ENCODE measurements at regions not wholly inside any gene's neighbourhood (a gene's known extent, or its start where the extent isn't known, plus 50 kb on each side); places are given as distances from the start of the nearest gene placed in this dataset.
"Not testable (repeated sequence)": the region's sequence is repeated elsewhere in the genome, so short reads cannot be mapped to it uniquely, and the experiment has no call there.

DNA sequence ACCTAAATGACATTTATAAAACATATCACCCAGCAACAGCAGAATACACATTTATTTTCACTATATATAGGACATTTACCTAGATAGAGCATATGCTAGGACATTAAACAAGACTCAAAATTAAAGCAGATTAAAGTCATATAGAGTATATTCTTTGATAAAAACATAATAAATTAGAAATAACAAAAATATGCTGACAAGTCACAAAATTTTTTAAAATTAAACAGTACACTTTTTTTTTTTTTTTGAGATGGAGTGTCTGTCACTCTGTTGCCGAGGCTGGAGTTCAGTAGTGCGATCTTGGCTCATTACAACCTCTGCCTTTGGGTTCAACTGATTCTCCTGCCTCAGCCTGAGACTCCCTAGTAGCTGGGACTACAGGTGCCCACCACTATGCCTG, 758.9 kb upstream of the NRXN1 start:
- Histone ChIP-seq H3K4me1 (no peaks in the 10 kb centered on the region), H3K36me3 (no peaks in the 10 kb centered on the region), H3K9me3 (no peaks in the 10 kb centered on the region), H3K4me3 (no peak overlapping the region), H3K27me3 (no peaks in the 10 kb centered on the region), H3K27ac (no peak overlapping the region)
- intact Hi-C loops (cut with DNase I; ENCODE audit: low total_unique reads) = no loop called here
- DNase-seq = no peak
- TF ChIP-seq, protein P1, sequence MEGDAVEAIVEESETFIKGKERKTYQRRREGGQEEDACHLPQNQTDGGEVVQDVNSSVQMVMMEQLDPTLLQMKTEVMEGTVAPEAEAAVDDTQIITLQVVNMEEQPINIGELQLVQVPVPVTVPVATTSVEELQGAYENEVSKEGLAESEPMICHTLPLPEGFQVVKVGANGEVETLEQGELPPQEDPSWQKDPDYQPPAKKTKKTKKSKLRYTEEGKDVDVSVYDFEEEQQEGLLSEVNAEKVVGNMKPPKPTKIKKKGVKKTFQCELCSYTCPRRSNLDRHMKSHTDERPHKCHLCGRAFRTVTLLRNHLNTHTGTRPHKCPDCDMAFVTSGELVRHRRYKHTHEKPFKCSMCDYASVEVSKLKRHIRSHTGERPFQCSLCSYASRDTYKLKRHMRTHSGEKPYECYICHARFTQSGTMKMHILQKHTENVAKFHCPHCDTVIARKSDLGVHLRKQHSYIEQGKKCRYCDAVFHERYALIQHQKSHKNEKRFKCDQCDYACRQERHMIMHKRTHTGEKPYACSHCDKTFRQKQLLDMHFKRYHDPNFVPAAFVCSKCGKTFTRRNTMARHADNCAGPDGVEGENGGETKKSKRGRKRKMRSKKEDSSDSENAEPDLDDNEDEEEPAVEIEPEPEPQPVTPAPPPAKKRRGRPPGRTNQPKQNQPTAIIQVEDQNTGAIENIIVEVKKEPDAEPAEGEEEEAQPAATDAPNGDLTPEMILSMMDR (IDR thresholded peaks at IDR 0.05) = no peak

DNA sequence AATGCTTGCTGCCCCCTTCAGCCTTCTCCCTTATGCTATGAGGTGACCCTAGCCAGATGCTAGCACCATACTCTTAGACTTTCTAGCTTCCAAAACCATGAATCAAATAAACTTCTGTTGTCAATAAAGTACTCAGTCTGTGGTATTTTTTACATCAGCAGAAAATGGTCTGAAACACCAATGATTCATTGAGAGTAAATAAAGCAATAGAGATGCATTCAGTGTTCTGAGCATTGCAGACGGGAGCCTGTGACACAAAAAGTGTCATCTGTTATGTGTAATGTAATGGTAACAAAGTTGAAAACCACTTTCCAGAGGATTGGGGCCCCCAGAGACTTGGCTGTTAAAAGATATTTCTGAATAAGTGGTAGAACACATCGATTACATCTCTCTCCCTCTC, 758.0 kb upstream of the NRXN1 start:
- no peak overlapping the region for H3K27ac ChIP-seq
- H3K4me1 ChIP-seq = no peaks in the 10 kb centered on the region
- H3K27me3 ChIP-seq = no peaks in the 10 kb centered on the region
- TF ChIP-seq, protein P1 (IDR thresholded peaks at IDR 0.05) = no peak
- no peak for DNase-seq
- H3K9me3 ChIP-seq = no peaks in the 10 kb centered on the region
- intact Hi-C loops (cut with DNase I; ENCODE audit: low total_unique reads) = no loop called here
- H3K36me3 ChIP-seq = no peaks in the 10 kb centered on the region
- H3K4me3 ChIP-seq = no peak overlapping the region

DNA sequence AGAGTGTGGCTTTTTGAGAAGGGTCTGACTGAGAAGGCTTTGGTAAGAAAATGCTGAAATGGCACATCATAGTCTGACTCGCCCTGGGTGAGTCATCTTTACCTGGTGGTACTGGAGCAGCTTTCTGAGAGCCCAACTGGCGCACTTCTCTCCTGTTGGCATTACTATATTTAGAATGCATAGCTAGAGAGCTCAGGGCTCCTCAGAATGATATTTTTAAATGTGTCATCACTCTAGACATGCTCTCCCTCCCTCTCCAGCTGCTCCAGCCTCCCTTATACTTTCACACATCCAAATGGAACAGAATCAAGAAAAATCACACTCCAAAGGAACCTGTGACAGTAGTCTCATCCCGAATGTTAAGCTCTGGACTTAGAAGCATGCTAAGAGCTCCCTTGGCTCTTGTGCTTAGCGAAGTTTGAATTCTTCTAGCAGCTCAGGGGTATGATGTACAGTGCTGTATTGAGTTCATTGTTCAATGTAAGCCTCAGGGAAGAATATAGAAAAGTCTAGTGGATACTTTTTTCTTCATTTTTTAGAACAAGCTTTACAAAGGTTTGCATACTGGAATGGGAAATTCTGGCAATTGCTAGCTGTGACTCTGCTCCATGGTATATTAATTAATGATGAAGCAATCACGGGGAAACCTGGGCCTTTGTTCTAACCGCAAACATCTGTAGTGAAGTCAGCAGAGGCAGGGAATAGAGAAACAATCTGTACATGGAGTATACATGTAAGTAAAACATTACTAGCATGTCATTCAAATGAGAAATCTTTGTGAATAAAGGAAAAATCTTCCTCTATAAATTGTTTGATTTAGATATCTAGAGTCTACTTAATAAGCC, 751.2 kb upstream of the NRXN1 start:
- Histone ChIP-seq H3K27me3 (no peaks in the 10 kb centered on the region), H3K4me3 (no peak overlapping the region), H3K4me1 (no peaks in the 10 kb centered on the region), H3K9me3 (no peaks in the 10 kb centered on the region), H3K36me3 (no peaks in the 10 kb centered on the region), H3K27ac (no peak overlapping the region)
- no peak for DNase-seq
- intact Hi-C loops (cut with DNase I; ENCODE audit: low total_unique reads) = no loop called here
- TF ChIP-seq, protein P1 (IDR thresholded peaks at IDR 0.05) = no peak

DNA sequence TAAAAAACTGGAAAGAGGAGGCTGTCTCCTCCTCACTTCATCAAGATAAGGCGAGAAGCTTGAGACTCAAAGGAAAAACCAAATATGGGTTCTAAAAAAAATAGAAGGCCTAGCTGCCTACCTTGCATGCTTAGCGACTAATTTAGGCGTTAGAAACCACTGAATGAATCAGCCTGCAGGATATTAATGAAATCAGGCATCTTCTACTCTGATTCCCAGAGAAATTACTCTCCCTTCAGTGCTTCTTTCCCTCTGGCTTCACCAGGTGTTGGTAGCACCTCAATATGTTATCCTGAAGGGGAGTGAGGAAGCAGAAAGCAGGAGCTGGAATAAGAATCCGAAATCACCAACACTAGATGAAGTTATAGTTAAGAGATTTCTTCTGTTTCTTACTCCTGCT, 749.8 kb upstream of the NRXN1 start:
- TF ChIP-seq, protein P1 (IDR thresholded peaks at IDR 0.05) = no peak
- no peak for DNase-seq
- no peaks in the 10 kb centered on the region for H3K9me3 ChIP-seq
- no peak overlapping the region for H3K27ac ChIP-seq
- no peak overlapping the region for H3K4me3 ChIP-seq
- no peaks in the 10 kb centered on the region for H3K4me1 ChIP-seq
- H3K36me3 ChIP-seq = no peaks in the 10 kb centered on the region
- no peaks in the 10 kb centered on the region for H3K27me3 ChIP-seq
- intact Hi-C loops (cut with DNase I; ENCODE audit: low total_unique reads) = no loop called here

DNA sequence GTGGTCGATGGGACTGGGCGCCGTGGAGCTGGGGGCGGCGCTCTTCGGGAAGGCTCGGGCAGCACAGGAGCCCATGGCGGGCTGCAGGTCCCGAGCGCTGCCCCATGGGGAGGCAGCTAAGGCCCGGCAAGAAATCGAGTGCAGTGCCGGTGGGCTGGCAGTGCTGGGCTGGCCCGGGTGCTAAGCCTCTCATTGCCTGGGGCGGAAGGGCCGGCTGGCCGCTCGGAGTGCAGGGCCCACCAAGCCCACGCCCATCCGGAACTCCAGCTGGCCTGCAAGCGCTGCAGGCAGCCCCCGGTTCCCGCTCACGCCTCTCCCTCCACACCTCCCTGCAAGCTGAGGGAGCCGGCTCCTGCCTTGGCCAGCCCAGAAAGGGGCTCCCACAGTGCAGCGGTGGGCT, 748.4 kb upstream of the NRXN1 start:
- TF ChIP-seq, protein P1 (IDR thresholded peaks at IDR 0.05) = no peak
- DNase-seq = no peak

DNA sequence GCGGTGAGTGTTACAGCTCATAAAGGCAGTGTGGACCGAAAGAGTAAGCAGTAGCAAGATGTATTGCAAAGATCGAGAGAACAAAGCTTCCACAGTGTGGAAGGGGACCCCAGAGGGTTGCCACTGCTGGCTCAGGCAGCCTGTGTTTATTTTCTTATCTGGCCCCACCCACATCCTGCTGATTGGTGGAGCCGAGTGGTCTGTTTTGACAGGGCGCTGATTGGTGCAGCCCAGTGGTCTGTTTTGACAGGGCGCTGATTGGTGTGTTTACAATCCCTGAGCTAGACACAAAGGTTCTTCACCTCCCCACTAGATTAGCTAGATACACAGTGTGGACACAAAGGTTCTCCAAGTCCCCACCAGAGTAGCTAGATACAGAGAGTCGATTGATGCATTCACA, 747.8 kb upstream of the NRXN1 start:
- H3K27me3 ChIP-seq; DNase-seq; H3K4me3 ChIP-seq; H3K9me3 ChIP-seq; H3K36me3 ChIP-seq; H3K27ac ChIP-seq; H3K4me1 ChIP-seq; intact Hi-C loops (cut with DNase I; ENCODE audit: low total_unique reads): not testable (repeated sequence)

More for the DNA sequence above, 748.4 kb upstream of the NRXN1 start:
- H3K27me3 ChIP-seq = no peaks in the 10 kb centered on the region
- no peaks in the 10 kb centered on the region for H3K36me3 ChIP-seq
- H3K4me3 ChIP-seq = no peak overlapping the region
- no peaks in the 10 kb centered on the region for H3K4me1 ChIP-seq
- H3K9me3 ChIP-seq = no peaks in the 10 kb centered on the region
- intact Hi-C loops (cut with DNase I; ENCODE audit: low total_unique reads) = no loop called here
- no peak overlapping the region for H3K27ac ChIP-seq
